HG03108 (cell line): ENCODE measurements at regions not wholly inside any gene's neighbourhood (a gene's known extent, or its start where the extent isn't known, plus 50 kb on each side); places are given as distances from the start of the nearest gene placed in this dataset.
"Not testable (repeated sequence)": the region's sequence is repeated elsewhere in the genome, so short reads cannot be mapped to it uniquely, and the experiment has no call there.

Experiments
- ATAC-seq: cut with Tn5 transposase; IDR thresholded peaks from one replicate; pipeline ENCODE4 v1.9.1; 2021; ENCODE audit warnings: moderate library complexity; ENCODE audit not compliant: unreplicated experiment

DNA sequence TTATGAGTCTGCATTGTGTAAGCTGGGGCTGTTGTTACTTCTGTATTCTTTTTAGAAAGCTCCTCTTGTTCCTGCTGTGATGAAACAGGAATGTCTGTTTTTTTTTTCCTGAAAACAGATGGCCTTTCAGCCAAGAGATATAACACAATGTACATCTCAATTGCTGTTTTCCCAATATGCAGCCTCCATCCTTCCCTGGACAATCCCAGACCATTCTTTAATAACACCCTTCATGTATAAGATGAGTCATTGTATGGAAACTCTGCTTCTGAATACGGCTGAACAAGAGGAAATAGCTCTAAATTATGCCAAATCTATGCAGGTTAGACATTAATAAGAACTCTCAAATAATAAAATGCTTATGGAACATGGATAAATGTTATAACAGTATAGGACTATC lies 60.2 kb upstream of the LRRC4C start:
- no peak for ATAC-seq

DNA sequence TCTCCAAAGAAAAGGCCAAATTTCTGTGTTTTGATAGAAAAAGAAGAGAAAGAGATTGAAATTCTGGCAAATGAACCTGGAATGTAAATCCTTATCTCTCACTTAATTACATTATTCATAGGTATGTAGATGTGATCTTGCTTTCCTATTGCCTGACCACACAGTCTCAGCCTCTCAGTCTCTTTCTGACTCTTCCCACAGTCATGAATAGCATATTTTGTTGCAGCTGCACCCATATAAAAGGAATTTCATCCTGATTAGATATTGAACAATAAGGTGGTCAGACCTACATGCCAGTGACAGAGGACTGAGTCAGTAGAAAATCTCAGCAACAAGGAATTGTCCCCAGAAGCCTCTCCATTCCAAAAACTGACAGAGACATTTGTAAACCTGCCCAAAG lies 62.9 kb upstream of the LRRC4C start:
- no peak for ATAC-seq

DNA sequence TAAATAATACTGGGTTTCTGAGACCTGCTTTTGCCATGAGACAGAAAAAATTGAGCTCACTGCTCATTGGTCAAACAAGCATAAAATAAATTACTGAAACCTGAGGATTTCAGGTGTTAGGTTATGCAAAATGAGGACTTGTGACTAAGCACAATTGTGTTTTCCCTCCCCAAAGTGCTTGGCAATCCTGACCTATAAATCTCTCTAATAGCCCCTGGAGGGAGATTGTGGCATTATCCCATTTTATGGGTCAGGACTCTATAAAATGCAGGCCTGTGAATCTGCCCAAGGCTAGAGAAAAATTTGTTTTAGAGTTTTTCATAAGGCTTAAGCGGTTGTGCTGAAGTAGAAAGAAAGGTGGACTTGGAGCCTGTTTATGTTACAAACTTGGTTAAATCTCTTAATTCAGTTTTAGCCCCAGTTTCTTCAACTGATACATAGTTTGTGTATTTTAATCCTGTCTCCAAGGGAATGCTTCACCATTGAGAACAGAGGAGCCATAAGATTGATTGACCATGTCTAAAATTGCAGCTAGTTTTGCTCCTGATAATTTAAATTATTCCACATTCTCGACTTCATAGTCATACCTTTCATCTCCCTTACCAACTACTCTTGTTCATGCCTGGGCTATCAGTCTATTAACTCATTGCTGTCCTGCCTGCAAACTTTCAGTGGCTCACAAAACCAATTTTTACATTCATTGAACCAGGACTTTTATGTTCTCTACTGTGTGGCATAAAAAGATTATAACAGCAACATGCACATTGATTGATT lies 63.6 kb upstream of the LRRC4C start:
- ATAC-seq, result no peak

DNA sequence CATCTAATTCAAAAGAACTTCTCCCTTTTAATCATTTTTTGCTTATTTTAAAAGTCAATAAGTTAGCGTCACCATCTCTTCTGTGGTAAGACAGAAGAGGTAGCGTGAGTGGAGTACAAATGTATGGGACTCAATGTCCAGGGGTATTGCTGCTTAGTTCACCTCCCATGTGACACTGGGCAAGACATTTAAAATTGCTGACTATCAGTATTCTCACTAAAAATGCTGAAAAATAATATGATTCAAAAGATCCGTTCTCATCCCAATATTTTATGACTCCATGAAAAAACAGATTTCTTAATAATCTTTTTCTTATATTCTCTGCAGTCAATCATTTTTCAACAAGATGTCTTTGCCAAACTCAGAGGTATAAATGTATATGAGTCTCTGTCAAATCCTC lies 68.1 kb upstream of the LRRC4C start:
- no peak for ATAC-seq

DNA sequence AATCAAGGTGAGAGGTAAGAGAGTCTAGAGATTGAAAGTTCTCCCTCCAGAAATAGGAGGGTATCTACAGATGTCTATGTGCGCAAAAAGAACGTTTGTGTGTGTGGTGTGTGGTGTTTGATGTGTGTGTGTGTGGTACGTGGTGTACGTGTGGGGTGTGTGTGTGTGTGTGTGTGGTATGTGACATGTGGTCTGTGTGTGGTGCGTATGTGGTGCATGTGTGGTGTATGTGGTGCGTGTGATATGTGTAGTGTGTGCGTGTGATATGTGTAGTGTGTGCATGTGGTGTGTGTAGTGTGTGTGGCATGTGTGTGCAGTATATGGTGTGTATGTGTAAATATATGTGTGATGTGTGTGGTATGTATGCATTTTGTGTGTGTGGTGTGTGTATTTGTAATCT lies 73.0 kb upstream of the LRRC4C start:
- no peak for ATAC-seq

DNA sequence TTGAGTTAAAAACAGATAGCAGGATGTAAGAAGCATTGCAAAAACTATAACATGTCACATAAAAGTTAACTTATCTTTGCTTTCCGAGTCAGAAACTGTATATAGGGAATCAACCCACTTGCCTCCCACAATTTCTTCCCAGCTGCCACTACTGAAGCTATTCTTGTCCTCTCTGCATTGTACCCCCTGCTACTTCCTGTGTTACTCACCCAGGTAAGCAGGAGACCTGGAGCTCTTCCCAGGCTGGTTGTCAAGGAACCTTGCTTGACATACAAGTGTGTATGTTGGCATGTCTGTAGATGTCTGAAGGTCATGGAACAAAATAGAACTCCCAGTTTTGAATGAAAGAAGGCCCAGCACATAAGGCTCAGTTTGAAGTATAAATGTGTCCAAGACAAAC lies 74.3 kb upstream of the LRRC4C start:
- no peak for ATAC-seq

DNA sequence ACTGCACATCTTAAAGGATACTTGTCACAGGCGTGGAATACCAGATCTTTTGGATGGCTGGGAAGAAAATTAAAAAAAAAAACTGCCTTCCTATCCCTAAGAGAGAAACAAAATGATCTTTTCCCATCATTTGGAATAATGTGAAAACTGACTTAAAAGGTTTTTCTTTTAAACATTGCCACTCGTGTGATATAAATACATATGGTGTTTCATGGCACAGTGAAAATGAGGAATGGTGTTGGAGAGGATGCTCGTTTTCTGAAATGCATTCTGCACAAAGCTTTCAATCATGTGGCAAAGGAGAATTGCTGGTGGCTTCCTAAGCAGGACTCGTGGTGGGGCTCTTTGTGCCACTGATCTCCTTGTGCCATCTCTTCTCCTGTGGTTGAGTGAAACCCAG lies 74.9 kb upstream of the LRRC4C start:
- no peak for ATAC-seq

DNA sequence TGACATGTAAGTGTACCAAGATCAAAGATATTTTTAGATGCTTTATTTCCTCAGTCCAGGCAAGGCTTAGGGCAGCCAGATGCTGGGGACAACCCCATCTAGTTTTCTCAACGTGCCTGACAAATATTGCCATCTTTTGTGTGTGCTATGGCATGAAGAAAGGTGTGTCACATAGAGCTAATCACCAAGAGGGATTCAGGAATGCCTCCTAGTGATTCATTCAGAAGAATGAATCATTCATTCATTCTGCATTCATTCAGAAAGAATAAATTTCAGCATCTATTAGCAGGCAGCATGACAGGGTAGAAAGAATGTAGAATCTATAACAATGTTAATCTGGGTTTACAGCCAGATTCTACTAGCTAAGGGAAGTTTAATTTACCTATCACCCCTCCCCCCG lies 75.4 kb upstream of the LRRC4C start:
- ATAC-seq, result no peak

DNA sequence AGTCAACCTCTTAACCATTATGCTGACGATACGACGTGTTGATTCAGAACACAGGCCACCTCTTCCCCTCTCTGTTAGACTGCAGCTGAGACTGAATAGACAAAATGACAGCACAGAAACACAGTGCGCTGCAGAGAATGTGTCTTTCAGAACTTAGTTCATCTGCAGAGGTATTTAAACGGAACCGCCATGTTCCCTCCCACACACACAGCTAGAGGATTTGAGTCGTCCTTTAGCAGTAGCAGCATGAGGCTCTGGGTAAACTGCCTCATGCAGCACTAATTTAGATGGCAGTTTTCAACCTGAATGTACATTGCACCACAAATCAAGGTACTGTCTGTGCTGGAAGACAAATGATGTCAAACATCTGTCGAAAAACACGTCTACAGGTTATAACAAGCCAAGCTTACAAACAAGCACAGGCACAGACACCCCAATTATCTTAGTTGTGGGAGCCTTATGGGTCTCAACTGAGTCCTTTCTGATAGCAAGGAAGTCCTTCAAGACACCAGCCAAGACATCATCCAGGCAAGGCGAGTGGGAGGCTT lies 76.6 kb upstream of the LRRC4C start:
- no peak for ATAC-seq

DNA sequence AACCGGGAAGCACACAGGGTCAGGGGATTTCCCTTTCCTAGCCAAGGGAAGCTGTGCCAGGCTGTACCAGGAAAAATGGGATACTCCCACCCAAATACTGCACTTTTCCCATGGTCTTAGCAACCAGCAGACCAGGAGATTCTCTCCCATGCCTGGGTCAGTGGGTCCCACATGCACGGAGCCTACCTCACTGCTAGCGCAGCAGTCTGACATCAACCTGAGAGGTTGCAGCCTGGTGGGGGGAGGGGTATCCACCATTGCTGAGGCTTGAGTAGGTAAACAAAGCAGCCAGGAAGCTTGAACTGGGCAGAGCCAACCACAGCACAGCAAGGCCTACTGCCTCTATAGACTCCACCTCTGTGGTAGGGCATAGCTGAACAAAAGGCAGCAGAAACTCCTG lies 85.5 kb upstream of the LRRC4C start:
- not testable (repeated sequence) for ATAC-seq

DNA sequence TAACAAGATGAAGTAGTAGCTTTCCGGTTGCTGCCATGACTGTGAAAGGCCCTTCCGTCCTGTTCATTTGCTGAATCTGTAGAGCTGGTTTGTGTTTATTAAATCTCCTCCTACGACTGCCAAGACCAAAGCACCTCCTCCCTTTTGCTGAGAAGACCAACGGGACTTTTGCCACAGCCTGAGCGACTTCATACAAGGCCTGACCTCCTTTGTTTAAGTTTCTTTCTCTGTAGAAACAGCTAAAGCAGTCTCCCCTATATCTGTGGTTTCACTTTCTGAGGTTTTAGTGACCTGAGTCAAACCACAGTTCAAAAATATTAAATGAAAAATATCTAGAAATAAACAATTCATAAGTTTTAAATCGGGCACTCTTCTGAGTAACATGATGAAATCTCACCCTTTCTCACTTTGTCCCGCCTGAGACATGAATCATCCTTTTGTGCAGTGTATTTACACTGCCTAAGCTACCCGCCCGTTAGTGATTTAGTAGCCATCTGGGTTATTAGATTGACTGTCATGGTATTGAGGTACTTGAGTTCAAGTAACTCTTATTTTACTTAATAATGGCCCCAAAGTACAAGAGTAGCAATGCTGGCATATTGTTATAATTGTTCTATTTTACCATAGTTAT lies 119.1 kb upstream of the LRRC4C start:
- ATAC-seq, result no peak

DNA sequence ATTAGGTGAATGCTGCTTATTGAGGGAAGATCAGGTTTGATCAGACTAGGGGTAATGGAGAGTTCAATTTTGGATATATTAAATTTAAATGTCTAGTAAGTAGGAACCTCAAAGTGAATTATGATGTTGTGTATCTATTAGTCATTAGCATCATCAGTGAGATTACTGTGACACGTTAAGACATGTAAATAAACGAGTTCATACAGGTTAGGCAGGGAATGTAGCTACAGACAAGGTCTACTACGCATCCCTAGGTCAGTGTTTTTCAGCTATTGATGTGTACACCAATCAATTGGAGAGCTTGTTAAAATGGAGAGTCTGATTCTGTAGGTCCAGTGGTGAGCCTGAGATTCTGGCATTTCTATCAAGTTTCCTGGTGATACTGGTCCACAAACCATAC lies 120.1 kb upstream of the LRRC4C start:
- ATAC-seq, result no peak

DNA sequence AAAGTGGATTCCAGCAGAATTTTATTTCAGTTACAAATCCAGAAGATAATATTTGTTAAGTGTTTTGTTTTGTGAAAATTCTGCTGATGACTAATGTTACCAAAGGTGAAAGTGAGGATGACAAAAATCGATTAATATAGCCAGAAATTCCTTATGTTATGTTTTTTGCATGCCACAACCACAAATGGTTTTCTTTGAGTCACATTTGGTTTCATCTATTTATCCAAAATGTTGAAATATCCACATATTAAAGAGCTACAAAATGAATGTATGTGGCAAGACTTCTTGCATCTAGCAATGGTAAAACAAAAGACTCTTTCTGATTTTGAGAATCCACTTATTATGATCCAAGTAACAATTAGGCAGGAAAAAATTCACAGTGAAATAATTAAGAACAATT lies 150.1 kb upstream of the LRRC4C start:
- ATAC-seq, result no peak

DNA sequence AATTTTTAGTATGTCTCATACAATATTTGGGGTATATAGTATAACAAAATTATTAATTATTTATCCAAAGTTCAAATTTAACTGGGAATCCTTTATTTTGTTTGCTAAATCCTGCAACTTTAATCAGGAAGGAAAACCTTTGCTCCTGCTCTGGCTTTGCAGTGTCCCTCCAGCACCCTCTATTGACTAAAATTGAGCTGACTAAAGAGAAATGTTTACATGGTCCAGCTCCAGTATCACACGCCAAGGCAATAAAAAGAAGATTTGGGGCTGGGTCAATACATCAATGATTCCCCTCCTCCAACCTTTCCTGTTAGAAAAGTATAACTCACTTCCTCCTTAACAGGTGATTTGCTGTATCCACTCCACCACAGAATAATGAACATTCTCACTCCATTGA lies 153.0 kb upstream of the LRRC4C start:
- no peak for ATAC-seq

DNA sequence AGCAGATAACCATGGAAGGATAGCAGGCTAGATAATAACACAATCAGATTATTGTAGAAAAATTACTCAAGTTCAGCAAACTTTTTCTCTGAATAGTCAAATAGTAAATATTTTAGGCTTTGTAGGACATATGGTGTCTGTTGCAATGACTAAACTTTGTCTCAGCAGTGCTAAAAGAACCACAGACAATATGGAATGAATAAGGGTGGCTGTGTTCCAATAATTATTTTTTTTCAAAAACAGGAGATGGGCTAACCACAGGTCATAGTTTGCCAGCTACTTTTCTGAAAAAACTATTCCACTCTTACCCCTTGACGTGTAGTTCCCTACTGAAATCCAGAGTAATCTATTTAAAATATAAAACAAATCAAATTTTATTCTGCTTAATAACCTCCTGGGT lies 153.9 kb upstream of the LRRC4C start:
- no peak for ATAC-seq

DNA sequence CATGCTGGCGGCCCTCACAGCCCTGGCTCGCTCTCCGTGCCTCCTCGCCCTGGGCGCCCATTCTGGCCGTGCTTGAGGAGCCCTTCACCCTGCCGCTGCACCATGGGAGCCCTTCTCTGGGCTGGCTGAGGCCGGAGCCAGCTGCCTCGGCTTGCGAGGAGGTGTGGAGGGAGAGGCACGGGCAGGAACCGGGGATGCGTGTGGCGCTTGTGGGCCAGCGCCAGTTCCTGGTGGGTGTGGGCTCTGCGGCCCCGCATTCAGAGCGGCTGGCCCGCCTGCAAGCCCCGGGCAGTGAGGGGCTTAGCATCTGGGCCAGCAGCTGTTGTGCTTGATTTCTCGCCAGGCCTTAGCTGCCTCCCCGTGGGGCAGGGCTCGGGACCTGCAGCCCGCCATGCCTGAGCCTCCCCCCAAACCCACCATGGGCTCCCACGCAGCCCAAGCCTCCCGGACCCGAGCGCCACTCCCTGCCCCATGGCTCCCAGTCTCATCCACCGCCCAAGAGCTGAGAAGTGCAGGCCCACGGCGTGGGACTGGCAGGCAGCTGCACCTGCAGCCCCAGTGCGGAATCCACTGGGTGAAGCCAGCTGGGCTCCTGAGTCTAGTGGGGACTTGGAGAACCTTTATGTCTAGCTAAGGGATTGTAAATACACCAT lies 163.4 kb upstream of the LRRC4C start:
- ATAC-seq, result no peak

DNA sequence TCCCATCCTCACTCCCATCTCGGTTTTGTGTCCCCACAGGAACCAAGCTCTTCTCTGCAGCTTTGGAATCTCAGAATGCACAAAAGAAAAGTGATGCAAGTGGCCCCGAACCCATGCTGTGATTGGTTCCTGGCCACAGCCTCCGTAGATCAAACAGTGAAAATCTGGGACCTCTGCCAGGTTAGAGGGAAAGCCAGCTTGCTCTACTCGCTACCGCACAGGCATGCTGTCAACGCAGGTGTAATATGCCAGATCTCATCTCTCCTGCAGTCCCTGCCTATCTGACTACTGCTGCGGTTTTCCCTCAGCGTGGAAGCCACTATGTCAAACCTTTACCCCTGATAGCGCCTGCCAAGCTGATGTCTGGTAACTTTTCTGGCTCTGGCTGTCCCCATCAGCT lies 200.5 kb upstream of the LRRC4C start:
- no peak for ATAC-seq

DNA sequence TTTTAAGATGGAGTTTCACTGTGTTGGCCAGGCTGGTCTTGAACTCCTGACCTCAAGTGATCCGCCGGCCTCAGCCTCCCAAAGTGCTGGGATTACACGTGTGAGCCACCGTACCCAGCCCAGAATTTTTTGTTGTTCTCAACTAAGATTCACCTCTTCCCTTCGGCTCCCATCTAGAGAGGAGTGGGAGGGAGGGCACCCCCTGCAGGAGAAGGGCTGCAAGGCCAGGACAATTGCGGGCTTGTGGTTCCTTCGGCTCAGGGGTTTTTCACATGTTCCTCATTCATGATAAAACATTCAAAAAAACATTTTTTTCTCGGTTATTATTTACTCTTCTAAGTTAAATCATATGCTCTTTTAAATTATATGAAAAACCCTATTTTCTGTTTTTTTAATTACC lies 201.1 kb upstream of the LRRC4C start:
- ATAC-seq, result no peak

DNA sequence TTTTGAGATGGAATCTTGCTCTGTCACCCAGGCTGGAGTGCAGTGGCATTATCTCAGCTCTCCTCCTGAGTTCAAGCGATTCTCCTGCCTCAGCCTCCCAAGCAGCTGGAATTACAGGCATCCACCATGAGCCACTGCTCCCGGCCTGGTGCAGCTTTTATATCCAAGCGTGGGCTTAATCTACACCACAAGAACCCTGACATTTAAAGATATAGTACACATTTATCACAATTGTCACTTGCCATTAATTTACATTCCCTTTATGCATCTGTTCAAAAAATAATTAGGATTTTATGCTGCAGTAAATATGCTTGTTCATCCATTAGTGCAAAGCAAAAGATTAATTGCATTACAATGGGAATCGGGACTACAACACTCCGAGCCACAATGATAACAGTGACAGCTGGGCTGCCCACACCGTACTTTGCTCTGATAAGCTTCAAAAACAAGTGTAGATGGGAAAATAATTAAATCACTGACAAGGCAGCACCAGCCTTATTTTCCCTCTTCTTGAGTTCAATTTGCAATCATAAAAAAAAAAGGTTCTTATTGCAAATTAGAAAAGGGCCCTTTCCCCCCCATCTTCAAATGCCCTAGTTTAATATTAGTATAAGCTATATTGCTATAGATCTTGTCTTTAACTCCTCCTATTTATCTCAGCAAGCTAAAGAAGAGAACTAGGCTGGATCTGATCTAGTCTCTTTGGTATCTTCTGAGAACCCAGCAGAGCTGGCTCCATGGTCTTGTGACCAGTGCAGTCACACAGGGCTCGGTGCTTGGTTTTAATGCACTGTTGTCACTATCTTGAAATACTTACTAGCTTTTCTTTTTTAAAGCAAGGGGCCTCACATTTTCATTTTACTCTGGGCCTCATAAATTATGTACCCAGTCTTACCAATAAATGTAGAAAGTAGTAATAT lies 206.2 kb upstream of the LRRC4C start:
- ATAC-seq, result no peak

DNA sequence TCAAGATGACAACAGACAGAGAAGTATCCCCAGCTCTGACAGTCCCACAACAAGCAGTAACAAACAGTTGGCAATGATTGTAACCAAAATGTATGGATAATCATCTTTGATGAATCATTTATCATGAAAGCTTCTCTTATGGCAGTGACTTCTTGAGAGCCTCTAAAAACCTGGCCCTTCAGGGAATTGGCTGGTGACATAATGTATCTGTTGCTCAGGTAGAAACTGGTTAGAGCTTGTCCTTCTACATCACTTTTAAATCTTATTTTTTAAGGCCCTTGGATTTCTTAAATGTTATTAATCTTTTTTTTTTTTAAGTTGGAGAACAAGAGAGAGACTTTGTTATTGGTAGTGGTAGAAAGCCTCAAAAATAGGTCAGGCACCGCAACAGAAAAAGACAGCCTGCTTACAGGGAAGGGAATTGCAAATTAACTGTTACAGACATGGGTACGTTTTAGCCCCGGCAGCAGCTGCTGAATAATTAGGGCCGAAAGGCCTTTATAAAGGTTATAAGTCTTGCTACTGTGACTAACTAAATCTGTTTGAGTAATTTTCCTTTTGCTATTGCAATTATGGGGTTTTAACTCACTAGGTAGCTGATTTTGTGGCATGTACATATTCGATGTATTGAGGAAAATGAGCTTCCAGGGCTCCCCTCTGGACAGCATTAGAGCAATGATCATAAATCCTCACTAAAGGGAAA lies 207.7 kb upstream of the LRRC4C start:
- no peak for ATAC-seq
